Nephron progenitor cell (in vitro differentiated cells): ENCODE measurements at regions not wholly inside any gene's neighbourhood (a gene's known extent, or its start where the extent isn't known, plus 50 kb on each side); places are given as distances from the start of the nearest gene placed in this dataset.

ENCODE experiments used
- DNase-seq: peaks from one replicate; pipeline ENCODE4 v3.0.0; 2021
- H3K27ac Mint-ChIP-seq: 2 replicates; pipeline ENCODE4 v1.8.0; 2021; ENCODE audit warnings: mild to moderate bottlenecking, moderate library complexity, mixed read lengths
- H3K27me3 Mint-ChIP-seq: 2 replicates; pipeline ENCODE4 v1.8.0; 2021; ENCODE audit warnings: mild to moderate bottlenecking, low read depth, mixed read lengths; ENCODE audit not compliant: poor library complexity
- H3K36me3 Mint-ChIP-seq: 2 replicates; pipeline ENCODE4 v1.8.0; 2021; ENCODE audit warnings: low read depth, mixed read lengths
- H3K4me1 Mint-ChIP-seq: 2 replicates; pipeline ENCODE4 v1.8.0; 2021; ENCODE audit warnings: mixed read lengths
- H3K4me3 Mint-ChIP-seq: 2 replicates; pipeline ENCODE4 v1.8.0; 2021; ENCODE audit warnings: mild to moderate bottlenecking, moderate library complexity, mixed read lengths
- H3K9me3 Mint-ChIP-seq: 2 replicates; pipeline ENCODE4 v1.8.0; 2021; ENCODE audit warnings: mild to moderate bottlenecking, moderate library complexity, mixed read lengths
- CTCF ChIP-seq: fragments of 200-600 bp; sonication (generic); IDR thresholded peaks from 2 replicates; pipeline ENCODE4 v1.5.0; 2021; ENCODE audit warnings: antibody characterized with exemption

GRCh38 chr6:159098636-159099106, 53.9 kb upstream of the TAGAP start:
- H3K27ac Mint-ChIP-seq, result peak overlapping the region; percentile 36
- no peaks in the 10 kb centered on the region for H3K9me3 Mint-ChIP-seq
- H3K4me1 Mint-ChIP-seq, result peaks cover 71% of the 10 kb centered on the region
- peaks cover 10% of the 10 kb centered on the region for H3K27me3 Mint-ChIP-seq
- no peak for TF ChIP-seq CTCF
- no peak overlapping the region for H3K4me3 Mint-ChIP-seq
- DNase-seq, result no peak
- no peaks in the 10 kb centered on the region for H3K36me3 Mint-ChIP-seq

GRCh38 chr6:159097256-159097655, 52.5 kb upstream of the TAGAP start:
- DNase-seq, result no peak
- H3K36me3 Mint-ChIP-seq, result no peaks in the 10 kb centered on the region
- peaks cover 10% of the 10 kb centered on the region for H3K27me3 Mint-ChIP-seq
- peaks cover 69% of the 10 kb centered on the region for H3K4me1 Mint-ChIP-seq
- H3K4me3 Mint-ChIP-seq, result no peak overlapping the region
- H3K9me3 Mint-ChIP-seq, result no peaks in the 10 kb centered on the region
- H3K27ac Mint-ChIP-seq, result no peak overlapping the region
- no peak for TF ChIP-seq CTCF

- peaks cover 63% of the 10 kb centered on the region for H3K4me1 Mint-ChIP-seq
- no peak overlapping the region for H3K27ac Mint-ChIP-seq
- H3K4me3 Mint-ChIP-seq, result no peak overlapping the region
- DNase-seq, result no peak
- no peaks in the 10 kb centered on the region for H3K9me3 Mint-ChIP-seq
- TF ChIP-seq CTCF, result no peak
- peaks cover 10% of the 10 kb centered on the region for H3K27me3 Mint-ChIP-seq
- no peaks in the 10 kb centered on the region for H3K36me3 Mint-ChIP-seq
These were observed 50.8 kb upstream of the TAGAP start for GRCh38 chr6:159095616-159096015.

- no peaks in the 10 kb centered on the region for H3K9me3 Mint-ChIP-seq
- DNase-seq, result no peak
- no peak for TF ChIP-seq CTCF
- no peak overlapping the region for H3K4me3 Mint-ChIP-seq
- H3K4me1 Mint-ChIP-seq, result peaks cover 56% of the 10 kb centered on the region
- peak overlapping the region; percentile 40 for H3K27ac Mint-ChIP-seq
- no peaks in the 10 kb centered on the region for H3K36me3 Mint-ChIP-seq
- H3K27me3 Mint-ChIP-seq, result peaks cover 11% of the 10 kb centered on the region
These were observed 49.9 kb upstream of the TAGAP start for GRCh38 chr6:159094444-159095252.
